ENCODE measurements at regions not wholly inside any gene's neighbourhood (a gene's known extent, or its start where the extent isn't known, plus 50 kb on each side); places are given as distances from the start of the nearest gene placed in this dataset.

DNA sequence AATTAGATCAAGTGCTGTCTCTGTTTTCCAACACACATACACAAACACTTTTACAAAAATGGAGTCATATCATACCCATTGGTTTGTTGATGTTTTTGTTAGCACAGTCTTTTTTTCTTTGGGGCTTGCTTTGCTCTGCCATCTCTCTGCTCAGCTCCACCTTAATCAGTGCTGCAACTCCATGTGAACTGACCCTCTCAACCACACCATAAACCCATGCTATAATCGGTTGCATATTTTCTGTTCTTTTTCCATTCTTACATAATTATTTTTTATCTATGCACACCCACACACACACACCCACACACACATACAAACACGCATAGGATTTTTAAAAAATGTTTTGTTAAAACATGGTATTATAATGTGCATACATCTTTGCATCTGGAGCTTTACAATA lies 91.0 kb upstream of the CDH13 start:
- dilution Hi-C loops (cut with MboI; ENCODE audit: extremely low pct_ligation_motif_present, low sequenced_read_pairs): no loop called here
- no peak overlapping the region for H2AFZ ChIP-seq (ENCODE audit: low read depth, low read length)
- no peaks in the 10 kb centered on the region for H3K36me3 ChIP-seq (ENCODE audit: control insufficient read depth in 2 of 2, extremely low read depth in 1 of 2, insufficient read depth in 2 of 2, low read length in 2 of 2)
- H3K27me3 ChIP-seq (ENCODE audit: control insufficient read depth in 2 of 2, insufficient read depth in 2 of 2, low read length in 2 of 2): peaks cover 3 to 7% of the 10 kb centered on the region in 2 experiments
- no peak for FAIRE-seq
- H3K4me3 ChIP-seq (replicated peaks in 1 of 3; ENCODE audit: insufficient read depth in 1 of 3, low read depth in 1 of 3, low read length in 3 of 3): no peak overlapping the region
- no peaks in the 10 kb centered on the region for H3K4me1 ChIP-seq (ENCODE audit: control insufficient read depth, extremely low read depth, insufficient read depth, low read length)
- no peaks in the 10 kb centered on the region for H4K20me1 ChIP-seq (replicated peaks; ENCODE audit: control insufficient read depth, extremely low read depth, insufficient read depth, low read length)
- no peak overlapping the region for H3K27ac ChIP-seq (ENCODE audit: insufficient read depth, low read depth, low read length)
- no peak overlapping the region for H3K4me2 ChIP-seq (ENCODE audit: insufficient read depth, low read length)
- ChIA-PET POLR2A (no interaction called here), CTCF (no interaction called here)
- no peak for DNase-seq (ENCODE audit: low read depth, low spot score)
- intact Hi-C loops (cut with micrococcal nuclease): no loop called here
- no TSS peak for BruUV-seq (replicated peaks)
- H3K9ac ChIP-seq (replicated peaks; ENCODE audit: extremely low read depth, insufficient read depth, low read length): no peak overlapping the region
- no peak for TF ChIP-seq POLR2A (IDR thresholded peaks at IDR 0.05; ENCODE audit: low read depth, low read length)
- TF ChIP-seq, protein P1, sequence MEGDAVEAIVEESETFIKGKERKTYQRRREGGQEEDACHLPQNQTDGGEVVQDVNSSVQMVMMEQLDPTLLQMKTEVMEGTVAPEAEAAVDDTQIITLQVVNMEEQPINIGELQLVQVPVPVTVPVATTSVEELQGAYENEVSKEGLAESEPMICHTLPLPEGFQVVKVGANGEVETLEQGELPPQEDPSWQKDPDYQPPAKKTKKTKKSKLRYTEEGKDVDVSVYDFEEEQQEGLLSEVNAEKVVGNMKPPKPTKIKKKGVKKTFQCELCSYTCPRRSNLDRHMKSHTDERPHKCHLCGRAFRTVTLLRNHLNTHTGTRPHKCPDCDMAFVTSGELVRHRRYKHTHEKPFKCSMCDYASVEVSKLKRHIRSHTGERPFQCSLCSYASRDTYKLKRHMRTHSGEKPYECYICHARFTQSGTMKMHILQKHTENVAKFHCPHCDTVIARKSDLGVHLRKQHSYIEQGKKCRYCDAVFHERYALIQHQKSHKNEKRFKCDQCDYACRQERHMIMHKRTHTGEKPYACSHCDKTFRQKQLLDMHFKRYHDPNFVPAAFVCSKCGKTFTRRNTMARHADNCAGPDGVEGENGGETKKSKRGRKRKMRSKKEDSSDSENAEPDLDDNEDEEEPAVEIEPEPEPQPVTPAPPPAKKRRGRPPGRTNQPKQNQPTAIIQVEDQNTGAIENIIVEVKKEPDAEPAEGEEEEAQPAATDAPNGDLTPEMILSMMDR (IDR thresholded peaks at IDR 0.05; ENCODE audit: extremely low read depth in 1 of 2, insufficient read depth in 1 of 2, low read depth in 1 of 2, low read length in 2 of 2): no peak
- TF ChIP-seq GATA2 (IDR thresholded peaks at IDR 0.05; ENCODE audit: insufficient read depth, insufficient read length, low read depth, low read length): no peak
- TF ChIP-seq JUN (IDR thresholded peaks at IDR 0.05; ENCODE audit: borderline replicate concordance, insufficient read depth, insufficient read length, low read depth): no peak
- TF ChIP-seq EZH2 (IDR thresholded peaks at IDR 0.05; ENCODE audit: borderline replicate concordance, low read depth, low read length, severe bottlenecking): no peak
- TF ChIP-seq MYC (IDR thresholded peaks at IDR 0.05; ENCODE audit: low read depth, low read length): no peak
- TF ChIP-seq FOS (IDR thresholded peaks at IDR 0.05; ENCODE audit: borderline replicate concordance, insufficient read depth, low read length): no peak
- TF ChIP-seq POLR2AphosphoS5 (IDR thresholded peaks at IDR 0.05; ENCODE audit: insufficient read depth, low read depth, low read length): no peak
- TF ChIP-seq, protein P2, sequence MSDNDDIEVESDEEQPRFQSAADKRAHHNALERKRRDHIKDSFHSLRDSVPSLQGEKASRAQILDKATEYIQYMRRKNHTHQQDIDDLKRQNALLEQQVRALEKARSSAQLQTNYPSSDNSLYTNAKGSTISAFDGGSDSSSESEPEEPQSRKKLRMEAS (IDR thresholded peaks at IDR 0.05; ENCODE audit: insufficient read depth, insufficient read length): no peak
- no peaks in the 10 kb centered on the region for H3K9me1 ChIP-seq (replicated peaks; ENCODE audit: control insufficient read depth, extremely low read depth, insufficient read depth, low read length)
- no peaks in the 10 kb centered on the region for H3K79me2 ChIP-seq (ENCODE audit: control insufficient read depth, insufficient read depth, low read length)
- H3K9me3 ChIP-seq (replicated peaks; ENCODE audit: control insufficient read depth, insufficient read depth, low read length): no peaks in the 10 kb centered on the region

All from endothelial cell of umbilical vein (primary cell).